K562 (cell line): ENCODE measurements at regions not wholly inside any gene's neighbourhood (a gene's known extent, or its start where the extent isn't known, plus 50 kb on each side); places are given as distances from the start of the nearest gene placed in this dataset.

Experiments used
- CREB1 ChIP-seq, 2 experiments: sonication (generic) in 1 of 2; formaldehyde crosslinking in 1 of 2; IDR thresholded peaks; 2 replicates each; pipeline versions ENCODE4 v1.6.1 to v1.8.0; 2012 to 2022; ENCODE audit warnings: inconsistent platforms in 1 of 2, mild to moderate bottlenecking in 1 of 2, missing genetic modification reagents in 1 of 2, moderate library complexity in 1 of 2
- EP300 ChIP-seq: IDR thresholded peaks from 2 replicates; pipeline ENCODE4 v1.6.1; 2012; ENCODE audit warnings: low read length, improper control_type of control experiment
- HMGXB4 ChIP-seq: sonication (generic); formaldehyde crosslinking; IDR thresholded peaks from 2 replicates; pipeline ENCODE4 v1.8.1; 2023; ENCODE audit warnings: mild to moderate bottlenecking, missing genetic modification reagents
- KDM1A ChIP-seq, 2 experiments: fragments of 450-650 bp; IDR thresholded peaks; 2 replicates each; pipeline ENCODE4 v1.6.1; 2016; ENCODE audit warnings: mild to moderate bottlenecking in 2 of 2
- NFIC ChIP-seq: fragments of 450-650 bp; IDR thresholded peaks from 2 replicates; pipeline ENCODE4 v1.6.1; 2017; ENCODE audit warnings: mild to moderate bottlenecking, inconsistent platforms
- POLR2A ChIP-seq: fragments of 450-650 bp; conservative IDR thresholded peaks from 2 replicates; pipeline ENCODE4 v1.6.1; 2016
- ZNF232 ChIP-seq: sonication (generic); formaldehyde crosslinking; IDR thresholded peaks from 2 replicates; pipeline ENCODE4 v1.8.0; 2022; ENCODE audit warnings: mild to moderate bottlenecking, missing genetic modification reagents
- ZNF354B ChIP-seq: fragments of 250-450 bp; sonication (Bioruptor Pico); IDR thresholded peaks from 2 replicates; pipeline ENCODE4 v1.4.0; 2020

- TF ChIP-seq ZNF354B (no peak), KDM1A (IDR thresholded peaks at IDR 0.05) (no peak), HMGXB4 (CRISPR knock-in tag) (no peak), POLR2A (no peak), CREB1 (IDR thresholded peaks at IDR 0.05) (no peak), CREB1 (CRISPR knock-in tag; IDR thresholded peaks at IDR 0.05) (no peak), EP300 (no peak), NFIC (no peak), ZNF232 (CRISPR knock-in tag) (no peak)
Observed at GRCh38 chr14:28483506-28483905, 283.1 kb upstream of the FOXG1 start.
